ENCODE measurements at regions not wholly inside any gene's neighbourhood (a gene's known extent, or its start where the extent isn't known, plus 50 kb on each side); places are given as distances from the start of the nearest gene placed in this dataset.

DNA sequence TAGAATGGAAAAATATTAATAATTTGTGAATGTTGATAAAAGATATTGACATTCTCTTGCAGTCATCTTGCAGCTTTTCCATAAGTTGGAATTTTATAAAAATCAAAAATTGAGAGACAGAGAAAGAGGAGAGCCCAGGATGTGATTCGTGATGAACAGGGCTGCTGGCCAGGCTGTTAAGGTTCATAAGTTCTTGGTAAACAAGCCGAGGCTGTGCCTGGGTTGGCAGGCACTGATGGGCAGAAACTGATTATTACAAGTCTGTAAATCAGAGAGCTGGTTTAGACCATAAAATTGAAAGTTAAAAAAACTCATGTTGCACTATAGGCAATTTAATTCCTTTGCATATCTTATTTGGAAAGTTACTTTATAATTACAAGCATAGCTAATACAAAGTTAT is 533.7 kb downstream of the HAPSTR1 start:
- TF ChIP-seq, protein P1, sequence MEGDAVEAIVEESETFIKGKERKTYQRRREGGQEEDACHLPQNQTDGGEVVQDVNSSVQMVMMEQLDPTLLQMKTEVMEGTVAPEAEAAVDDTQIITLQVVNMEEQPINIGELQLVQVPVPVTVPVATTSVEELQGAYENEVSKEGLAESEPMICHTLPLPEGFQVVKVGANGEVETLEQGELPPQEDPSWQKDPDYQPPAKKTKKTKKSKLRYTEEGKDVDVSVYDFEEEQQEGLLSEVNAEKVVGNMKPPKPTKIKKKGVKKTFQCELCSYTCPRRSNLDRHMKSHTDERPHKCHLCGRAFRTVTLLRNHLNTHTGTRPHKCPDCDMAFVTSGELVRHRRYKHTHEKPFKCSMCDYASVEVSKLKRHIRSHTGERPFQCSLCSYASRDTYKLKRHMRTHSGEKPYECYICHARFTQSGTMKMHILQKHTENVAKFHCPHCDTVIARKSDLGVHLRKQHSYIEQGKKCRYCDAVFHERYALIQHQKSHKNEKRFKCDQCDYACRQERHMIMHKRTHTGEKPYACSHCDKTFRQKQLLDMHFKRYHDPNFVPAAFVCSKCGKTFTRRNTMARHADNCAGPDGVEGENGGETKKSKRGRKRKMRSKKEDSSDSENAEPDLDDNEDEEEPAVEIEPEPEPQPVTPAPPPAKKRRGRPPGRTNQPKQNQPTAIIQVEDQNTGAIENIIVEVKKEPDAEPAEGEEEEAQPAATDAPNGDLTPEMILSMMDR (IDR thresholded peaks at IDR 0.05; ENCODE audit: low read depth, low read length) = no peak
- TF ChIP-seq POLR2A (IDR thresholded peaks at IDR 0.05; ENCODE audit: extremely low read depth, insufficient read length) = no peak

Data from NB4 (cell line).